ENCODE measurements at regions not wholly inside any gene's neighbourhood (a gene's known extent, or its start where the extent isn't known, plus 50 kb on each side); places are given as distances from the start of the nearest gene placed in this dataset.

DNA sequence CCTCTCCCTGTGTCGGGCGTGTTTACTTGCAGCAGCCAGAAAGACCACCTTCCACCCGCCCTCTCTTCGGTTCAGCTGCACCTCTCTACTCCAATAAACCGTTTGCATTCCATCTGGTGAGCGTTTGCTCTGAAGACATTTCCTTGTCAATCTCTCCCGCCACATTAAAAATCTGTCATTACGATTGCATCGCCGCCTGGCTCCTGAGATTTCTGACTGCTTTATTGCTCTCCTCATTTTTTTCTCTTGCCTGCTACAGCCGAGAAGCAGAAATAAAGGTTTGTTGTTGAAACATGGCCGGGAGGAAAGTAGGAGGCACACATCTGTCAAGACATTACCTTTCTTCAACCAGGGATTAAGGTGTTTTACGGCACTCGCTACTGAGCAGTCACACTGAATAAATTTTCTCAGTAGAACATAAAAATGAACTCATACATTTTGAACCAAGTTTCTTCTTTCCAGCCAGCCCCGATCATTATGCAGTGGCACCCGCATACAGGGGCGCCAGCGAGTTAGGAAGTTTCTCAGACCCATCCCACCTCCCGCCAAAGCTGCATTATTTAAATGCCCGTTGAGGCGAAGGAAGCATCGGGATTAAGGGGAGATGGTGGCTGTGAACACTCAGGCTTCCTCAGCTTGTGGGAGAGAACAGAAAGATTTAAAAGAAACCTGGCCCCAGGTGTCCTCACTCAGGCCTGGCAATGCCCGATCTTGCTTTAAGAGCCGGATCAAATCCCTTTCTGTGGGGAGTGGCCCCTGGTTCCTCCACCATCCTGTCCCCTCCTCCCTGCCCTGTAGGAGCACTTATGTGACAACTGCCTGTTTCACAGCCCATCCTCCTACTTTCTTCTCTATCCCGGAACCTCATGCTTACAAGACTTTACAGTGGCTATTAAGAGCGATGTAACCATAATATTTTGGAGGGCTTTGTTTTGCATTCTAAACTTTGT lies 1108.9 kb downstream of the BCL11B start:
- peaks cover 28% of the 10 kb centered on the region for H3K4me1 ChIP-seq
- H3K9ac ChIP-seq = no peak overlapping the region
- H3K27me3 ChIP-seq = no peaks in the 10 kb centered on the region

DNA sequence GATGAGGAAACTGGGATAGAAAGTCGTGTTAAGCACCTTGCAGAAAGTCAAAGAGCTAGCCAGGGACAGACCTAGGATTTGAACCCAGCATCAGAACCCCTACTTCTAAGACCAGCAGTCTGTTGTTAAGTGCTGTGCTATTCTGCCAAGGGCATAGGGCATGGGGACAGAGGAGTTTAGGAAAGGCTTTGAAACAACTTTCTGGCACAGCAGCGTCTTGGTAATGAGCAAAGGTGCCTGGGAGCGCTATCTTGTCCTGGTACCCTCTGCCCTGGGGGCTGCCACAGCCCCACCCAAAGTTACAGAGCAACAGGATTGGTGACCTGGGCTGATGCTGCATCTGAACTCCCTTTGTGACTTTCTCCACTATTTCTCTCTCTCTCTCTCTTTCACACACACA lies 1108.1 kb downstream of the BCL11B start:
- H3K27ac ChIP-seq = no peak overlapping the region
- no peak overlapping the region for H3K4me3 ChIP-seq

More for the DNA sequence above, 1108.9 kb downstream of the BCL11B start:
- no peak for TF ChIP-seq Cebpa-rat (IDR thresholded peaks at IDR 0.05)
- Histone ChIP-seq H3K36me3 (no peaks in the 10 kb centered on the region), H4K20me1 (no peaks in the 10 kb centered on the region), H3K4me3 (no peak overlapping the region), H3K4me2 (no peak overlapping the region), H3K9me3 (peaks cover 14% of the 10 kb centered on the region; the same call in 1 of the 2 replicates), H3K27ac (no peak overlapping the region)

DNA sequence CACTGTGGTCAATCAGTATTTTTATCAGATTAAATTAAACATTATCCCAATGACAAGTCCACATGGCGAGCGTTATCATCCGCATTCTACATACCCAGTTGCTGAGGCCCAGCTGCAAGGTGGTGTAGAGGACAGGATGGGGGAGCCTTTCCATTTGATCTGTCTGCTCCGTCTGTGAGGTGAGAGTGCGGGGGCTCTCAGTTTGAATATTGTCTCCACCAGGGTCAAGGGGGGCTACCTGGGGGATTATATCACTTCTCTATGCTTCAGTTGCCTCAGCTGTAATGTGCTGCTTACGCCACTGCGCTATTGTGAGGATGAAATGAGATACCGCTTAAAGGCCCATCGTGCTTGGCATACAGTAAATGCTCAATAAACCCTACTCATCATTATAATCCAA lies 1106.0 kb downstream of the BCL11B start:
- Histone ChIP-seq H3K9me3 (peaks cover 20% of the 10 kb centered on the region), H4K20me1 (no peaks in the 10 kb centered on the region), H3K4me3 (no peak overlapping the region), H3K4me2 (no peak overlapping the region), H3K27ac (no peak overlapping the region), H3K9ac (no peak overlapping the region), H3K27me3 (no peaks in the 10 kb centered on the region), H3K36me3 (no peaks in the 10 kb centered on the region), H3K4me1 (peaks cover 55% of the 10 kb centered on the region)
- no peak for TF ChIP-seq Cebpa-rat (IDR thresholded peaks at IDR 0.05)

More for the DNA sequence above, 1108.1 kb downstream of the BCL11B start:
- Histone ChIP-seq H4K20me1 (no peaks in the 10 kb centered on the region), H3K4me2 (no peak overlapping the region), H3K36me3 (no peaks in the 10 kb centered on the region), H3K4me1 (peaks cover 36% of the 10 kb centered on the region), H3K27me3 (no peaks in the 10 kb centered on the region), H3K9me3 (peaks cover 16% of the 10 kb centered on the region), H3K9ac (no peak overlapping the region)
- TF ChIP-seq Cebpa-rat (IDR thresholded peaks at IDR 0.05) = no peak

- peaks cover 63% of the 10 kb centered on the region for H3K4me1 ChIP-seq
- no peak for TF ChIP-seq Cebpa-rat (IDR thresholded peaks at IDR 0.05)
- H3K36me3 ChIP-seq = no peaks in the 10 kb centered on the region
- peaks cover 20% of the 10 kb centered on the region for H3K9me3 ChIP-seq
- no peaks in the 10 kb centered on the region for H4K20me1 ChIP-seq
- peak overlapping the region; percentile 49; the same call in 1 of the 2 replicates for H3K4me3 ChIP-seq
- H3K4me2 ChIP-seq = peak overlapping the region; percentile 90
- peak overlapping the region; percentile 82 for H3K27ac ChIP-seq
- H3K9ac ChIP-seq = peak overlapping the region; percentile 32
- no peaks in the 10 kb centered on the region for H3K27me3 ChIP-seq
Observed at GRCh38 chr14:98167275-98167674, 1104.7 kb downstream of the BCL11B start.

- Histone ChIP-seq H3K27ac (peak overlapping the region; percentile 82), H3K27me3 (no peaks in the 10 kb centered on the region), H3K4me3 (peak overlapping the region; percentile 49; the same call in 1 of the 2 replicates), H3K4me2 (peak overlapping the region; percentile 90), H3K4me1 (peaks cover 67% of the 10 kb centered on the region), H4K20me1 (no peaks in the 10 kb centered on the region), H3K9me3 (peaks cover 17% of the 10 kb centered on the region), H3K9ac (peak overlapping the region; percentile 32; the same call in 1 of the 2 replicates), H3K36me3 (no peaks in the 10 kb centered on the region)
- no peak for TF ChIP-seq Cebpa-rat (IDR thresholded peaks at IDR 0.05)
Observed at GRCh38 chr14:98167705-98168104, 1104.3 kb downstream of the BCL11B start.

- H3K9me3 ChIP-seq = peaks cover 17% of the 10 kb centered on the region
- H3K4me1 ChIP-seq = peaks cover 74% of the 10 kb centered on the region
- no peaks in the 10 kb centered on the region for H3K36me3 ChIP-seq
- H3K9ac ChIP-seq = peak overlapping the region; percentile 36; the same call in 1 of the 2 replicates
- peak overlapping the region; percentile 82 for H3K27ac ChIP-seq
- no peaks in the 10 kb centered on the region for H3K27me3 ChIP-seq
- no peak for TF ChIP-seq Cebpa-rat (IDR thresholded peaks at IDR 0.05)
- H4K20me1 ChIP-seq = no peaks in the 10 kb centered on the region
- peak overlapping the region; percentile 49; the same call in 1 of the 2 replicates for H3K4me3 ChIP-seq
- H3K4me2 ChIP-seq = peak overlapping the region; percentile 90
Observed at GRCh38 chr14:98168211-98168985, 1103.6 kb downstream of the BCL11B start.

DNA sequence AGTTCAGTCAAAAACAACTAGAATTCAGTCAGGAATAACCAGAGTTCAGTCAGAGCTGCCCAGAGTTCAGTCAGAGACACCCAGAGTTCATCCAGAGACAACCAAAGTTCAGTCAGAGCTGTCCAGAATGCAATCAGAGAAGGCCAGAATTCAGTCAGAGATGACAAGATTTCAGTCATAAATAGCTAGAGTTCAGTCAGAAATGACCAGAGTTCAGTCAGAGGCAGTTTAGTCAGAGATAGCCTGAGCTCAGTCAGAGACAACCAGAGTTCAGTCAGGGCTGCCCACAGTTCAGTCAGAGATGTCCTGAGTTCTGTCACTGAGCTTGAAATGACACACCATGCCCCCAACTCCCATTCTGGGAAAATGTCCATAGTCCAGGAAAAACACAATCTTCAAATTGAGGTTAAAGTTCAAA lies 1102.8 kb downstream of the BCL11B start:
- Histone ChIP-seq H3K36me3 (no peaks in the 10 kb centered on the region), H3K4me2 (peak overlapping the region; percentile 90), H3K4me1 (peaks cover 82% of the 10 kb centered on the region), H4K20me1 (no peaks in the 10 kb centered on the region), H3K9ac (peak overlapping the region; percentile 36; the same call in 1 of the 2 replicates), H3K9me3 (peaks cover 17% of the 10 kb centered on the region), H3K27me3 (no peaks in the 10 kb centered on the region), H3K4me3 (no peak overlapping the region), H3K27ac (peak overlapping the region; percentile 82)
- no peak for TF ChIP-seq Cebpa-rat (IDR thresholded peaks at IDR 0.05)

DNA sequence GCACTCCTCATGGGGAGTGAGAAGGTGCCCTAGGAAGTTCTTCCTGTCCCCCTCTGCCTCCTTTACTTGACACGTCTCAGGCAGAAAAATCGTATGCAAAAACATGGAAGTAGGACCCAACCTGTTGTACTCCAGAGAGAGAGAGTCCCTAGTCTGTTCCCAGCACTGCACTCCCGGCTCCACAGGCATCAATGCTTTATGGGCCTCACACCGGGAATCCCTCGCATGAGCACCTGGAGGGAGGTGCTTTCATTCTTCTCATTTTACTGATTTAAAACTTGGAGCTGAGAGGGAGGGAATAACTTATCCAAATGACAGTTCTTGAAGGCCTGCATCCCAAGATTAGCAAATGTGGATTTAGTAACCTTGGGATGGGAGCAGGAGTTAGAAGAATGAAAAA lies 1101.4 kb downstream of the BCL11B start:
- Histone ChIP-seq H3K27me3 (no peaks in the 10 kb centered on the region), H3K4me3 (peak overlapping the region; percentile 3; the same call in 1 of the 2 replicates), H3K9ac (peak overlapping the region; percentile 5; the same call in 1 of the 2 replicates), H3K27ac (peak overlapping the region; percentile 91), H3K4me1 (peaks cover 96% of the 10 kb centered on the region), H3K4me2 (peak overlapping the region; percentile 90), H4K20me1 (no peaks in the 10 kb centered on the region), H3K36me3 (no peaks in the 10 kb centered on the region), H3K9me3 (peaks cover 13% of the 10 kb centered on the region)
- no peak for TF ChIP-seq Cebpa-rat (IDR thresholded peaks at IDR 0.05)

GRCh38 chr14:98171654-98172053 lies 1100.3 kb downstream of the BCL11B start:
- Histone ChIP-seq H4K20me1 (no peaks in the 10 kb centered on the region), H3K9ac (peak overlapping the region; percentile 70; the same call in 1 of the 2 replicates), H3K27me3 (no peaks in the 10 kb centered on the region), H3K4me2 (peak overlapping the region; percentile 90), H3K27ac (peak overlapping the region; percentile 91), H3K4me3 (peak overlapping the region; percentile 3; the same call in 1 of the 2 replicates), H3K4me1 (peaks cover 99% of the 10 kb centered on the region), H3K36me3 (no peaks in the 10 kb centered on the region), H3K9me3 (peaks cover 7% of the 10 kb centered on the region; the same call in 1 of the 2 replicates)
- no peak for TF ChIP-seq Cebpa-rat (IDR thresholded peaks at IDR 0.05)

Measured in BLaER1 (cell line).